Astrocyte of the spinal cord (primary cell): ENCODE measurements at regions not wholly inside any gene's neighbourhood (a gene's known extent, or its start where the extent isn't known, plus 50 kb on each side); places are given as distances from the start of the nearest gene placed in this dataset.
"Not testable (repeated sequence)": the region's sequence is repeated elsewhere in the genome, so short reads cannot be mapped to it uniquely, and the experiment has no call there.

Experiments used
- DNase-seq: peaks from one replicate; pipeline ENCODE4 v3.0.0; 2011; ENCODE audit warnings: low read depth, low spot score
- H3K4me3 ChIP-seq: 2 replicates; pipeline ENCODE4 v1.5.1; 2011; ENCODE audit warnings: low read depth, mild to moderate bottlenecking, low read length, moderate library complexity
- CTCF ChIP-seq: IDR thresholded peaks from 2 replicates; pipeline ENCODE4 v1.5.1; 2012; ENCODE audit warnings: low read depth, mild to moderate bottlenecking, low read length, inconsistent platforms
- in situ Hi-C: cut with HindIII; loops from 2 replicates; pipeline ENCODE4 v1.10.0; 2017; ENCODE audit warnings: low sequenced_read_pairs

DNA sequence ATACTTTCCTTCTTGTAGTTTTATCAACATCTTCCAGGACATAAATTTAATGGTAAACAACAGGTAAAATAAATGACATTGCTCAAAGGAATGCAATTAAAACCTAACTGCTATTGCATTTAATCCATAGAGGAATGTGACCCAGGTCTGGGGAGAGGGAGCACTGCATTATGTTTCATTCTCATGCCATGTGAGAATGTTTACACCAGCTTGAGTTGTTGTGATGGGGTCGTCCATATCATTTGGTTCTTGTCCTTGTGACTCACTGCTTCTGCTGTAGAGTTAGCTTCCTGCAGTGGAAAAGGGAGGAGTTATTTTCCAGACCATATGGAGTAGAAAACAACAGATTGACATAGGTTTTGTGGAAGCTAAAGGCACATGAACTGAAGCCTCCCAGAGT, 129.3 kb upstream of the PMCH start:
- in situ Hi-C loops, result no loop called here
- TF ChIP-seq CTCF, result no peak
- H3K4me3 ChIP-seq, result no peak overlapping the region
- DNase-seq, result no peak

DNA sequence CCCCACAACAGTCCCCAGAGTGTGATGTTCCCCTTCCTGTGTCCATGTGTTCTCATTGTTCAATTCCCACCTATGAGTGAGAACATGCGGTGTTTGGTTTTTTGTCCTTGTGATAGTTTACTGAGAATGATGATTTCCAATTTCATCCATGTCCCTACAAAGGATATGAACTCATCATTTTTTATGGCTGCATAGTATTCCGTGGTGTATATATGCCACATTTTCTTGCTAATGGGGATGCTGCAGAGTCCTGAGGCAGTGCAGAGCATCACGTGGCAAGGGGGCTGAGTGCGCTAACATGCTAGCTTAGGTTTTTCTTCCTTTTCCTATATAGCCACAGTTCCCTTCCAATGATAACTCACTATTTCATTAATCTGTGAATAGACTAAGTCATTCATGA, 127.5 kb upstream of the PMCH start:
- DNase-seq, in situ Hi-C loops, H3K4me3 ChIP-seq: not testable (repeated sequence)

GRCh38 chr12:102323799-102324198, 126.2 kb upstream of the PMCH start:
- DNase-seq, result no peak
- no peak for TF ChIP-seq CTCF
- H3K4me3 ChIP-seq, result no peak overlapping the region
- in situ Hi-C loops, result no loop called here

- no peak for TF ChIP-seq CTCF
- H3K4me3 ChIP-seq, result no peak overlapping the region
- DNase-seq, result no peak
- in situ Hi-C loops, result no loop called here
These were observed 124.6 kb upstream of the PMCH start for GRCh38 chr12:102322254-102322653.

DNA sequence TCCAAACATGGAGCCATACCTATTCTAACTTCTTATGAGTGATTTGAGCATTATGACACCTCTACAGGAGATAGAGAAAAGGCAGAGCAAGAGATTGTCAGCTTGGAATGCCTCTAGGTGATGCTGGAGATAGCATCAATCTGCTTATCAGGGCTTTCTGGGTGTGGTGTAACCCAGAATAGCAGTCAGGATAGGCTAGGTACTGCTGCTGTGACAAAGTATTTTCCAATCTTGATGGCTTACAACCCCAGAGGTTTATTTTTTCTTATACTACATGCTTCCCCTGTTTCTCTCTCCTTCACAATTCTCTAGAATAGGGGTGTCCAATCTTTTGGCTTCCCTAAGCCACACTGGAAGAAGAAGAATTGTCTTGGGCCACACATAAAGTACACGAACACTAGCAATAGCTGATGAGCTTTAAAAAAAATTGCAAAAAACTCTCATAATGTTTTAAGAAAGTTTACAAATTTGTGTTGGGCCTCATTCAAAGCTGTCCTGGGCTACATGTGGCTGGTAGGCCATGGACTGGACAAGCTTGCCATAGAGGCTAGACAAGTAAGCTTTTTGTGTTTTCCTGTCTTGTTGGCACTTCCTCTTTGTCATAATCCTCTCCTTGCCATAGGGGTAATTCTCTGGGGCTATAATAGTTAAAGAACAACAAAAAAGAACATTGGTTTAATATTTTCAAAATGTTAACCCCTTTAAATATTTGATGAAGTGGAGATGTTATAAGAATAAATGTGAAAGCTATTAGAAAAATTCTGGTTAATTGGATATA, 123.9 kb upstream of the PMCH start:
- TF ChIP-seq CTCF, result no peak
- no peak for DNase-seq
- no peak overlapping the region for H3K4me3 ChIP-seq
- in situ Hi-C loops, result no loop called here

- no peak overlapping the region for H3K4me3 ChIP-seq
- no peak for TF ChIP-seq CTCF
- no peak for DNase-seq
- in situ Hi-C loops, result no loop called here
These were observed 119.5 kb upstream of the PMCH start for GRCh38 chr12:102317155-102317554.

GRCh38 chr12:102316723-102317122, 119.1 kb upstream of the PMCH start:
- H3K4me3 ChIP-seq, result no peak overlapping the region
- TF ChIP-seq CTCF, result no peak
- no peak for DNase-seq
- in situ Hi-C loops, result no loop called here
